IgD-negative memory B cell (primary cell): ENCODE measurements at regions not wholly inside any gene's neighbourhood (a gene's known extent, or its start where the extent isn't known, plus 50 kb on each side); places are given as distances from the start of the nearest gene placed in this dataset.

Experiments
- H3K27ac Mint-ChIP-seq, 3 donors: one replicate each; pipeline ENCODE4 v1.8.0; 2020 to 2022; ENCODE audit warnings: mild to moderate bottlenecking in 3 of 3, mixed read lengths in 3 of 3, moderate library complexity in 1 of 3
- H3K27me3 Mint-ChIP-seq: one replicate; pipeline ENCODE4 v1.8.0; 2021; ENCODE audit warnings: mixed read lengths
- H3K36me3 Mint-ChIP-seq: one replicate; pipeline ENCODE4 v1.8.0; 2020; ENCODE audit warnings: mild to moderate bottlenecking, mixed read lengths
- H3K4me1 Mint-ChIP-seq, 3 donors: one replicate each; pipeline ENCODE4 v1.8.0; 2020 to 2022; ENCODE audit warnings: mixed read lengths in 3 of 3, mild to moderate bottlenecking in 1 of 3
- H3K4me3 Mint-ChIP-seq, 4 donors: one replicate each; pipeline ENCODE4 v1.8.0; 2020 to 2022; ENCODE audit warnings: mild to moderate bottlenecking in 4 of 4, mixed read lengths in 4 of 4, moderate library complexity in 3 of 4
- H3K9me3 Mint-ChIP-seq, 3 donors: one replicate each; pipeline ENCODE4 v1.8.0; 2020 to 2021; ENCODE audit warnings: mixed read lengths in 3 of 3, mild to moderate bottlenecking in 1 of 3

DNA sequence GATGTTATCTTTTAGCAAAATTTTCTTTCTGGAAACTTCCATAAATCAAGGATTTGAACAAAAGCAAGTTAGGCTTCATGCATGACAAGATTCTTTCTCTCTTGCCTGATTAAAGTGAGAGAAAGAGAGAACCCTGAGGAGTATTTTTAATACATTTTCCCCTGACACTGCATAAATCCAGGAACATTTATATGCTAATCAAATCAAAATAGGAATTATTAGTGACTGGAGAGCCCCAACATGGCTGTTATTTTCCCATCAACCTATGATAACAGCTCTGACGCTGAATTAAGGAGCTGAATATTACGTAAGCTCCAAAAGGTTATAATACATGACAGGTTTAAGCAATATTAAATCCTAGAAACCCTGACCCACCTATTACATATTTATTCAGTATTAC lies 930.2 kb upstream of the PIK3C3 start:
- Mint-ChIP-seq H3K4me1 (no peaks in the 10 kb centered on the region), H3K9me3 (peaks cover 0 to 7% (median 4%) of the 10 kb centered on the region in 3 donors), H3K36me3 (no peaks in the 10 kb centered on the region), H3K27me3 (no peaks in the 10 kb centered on the region), H3K27ac (no peak overlapping the region), H3K4me3 (no peak overlapping the region)

DNA sequence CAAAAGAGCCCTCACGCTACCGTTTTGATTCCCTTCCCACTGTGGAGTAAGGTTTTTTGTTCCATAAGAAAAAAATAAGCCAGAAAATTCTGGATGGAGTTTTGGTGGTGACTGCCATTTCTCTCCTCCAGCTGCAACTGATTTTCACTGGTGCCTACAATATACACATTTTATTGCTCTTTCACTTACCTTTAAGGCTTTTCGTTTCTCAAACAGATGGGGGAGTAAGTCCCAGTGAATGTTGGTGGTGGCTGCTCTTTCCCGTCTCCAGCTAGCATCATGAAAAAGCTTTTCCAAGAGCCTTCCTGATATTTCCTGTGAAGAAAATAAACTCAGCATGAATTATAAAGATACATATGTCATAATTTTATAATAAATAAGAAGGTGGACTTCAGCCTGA lies 932.5 kb upstream of the PIK3C3 start:
- Mint-ChIP-seq H3K27me3 (no peaks in the 10 kb centered on the region), H3K36me3 (no peaks in the 10 kb centered on the region), H3K4me1 (no peaks in the 10 kb centered on the region), H3K4me3 (no peak overlapping the region), H3K9me3 (peaks cover 0 to 12% (median 5%) of the 10 kb centered on the region in 3 donors), H3K27ac (no peak overlapping the region)

GRCh38 chr18:41021089-41021488 lies 933.9 kb upstream of the PIK3C3 start:
- Mint-ChIP-seq H3K4me3 (no peak overlapping the region), H3K4me1 (no peaks in the 10 kb centered on the region), H3K27ac (no peak overlapping the region), H3K9me3 (peaks cover 0 to 12% (median 7%) of the 10 kb centered on the region in 3 donors), H3K36me3 (no peaks in the 10 kb centered on the region), H3K27me3 (no peaks in the 10 kb centered on the region)

DNA sequence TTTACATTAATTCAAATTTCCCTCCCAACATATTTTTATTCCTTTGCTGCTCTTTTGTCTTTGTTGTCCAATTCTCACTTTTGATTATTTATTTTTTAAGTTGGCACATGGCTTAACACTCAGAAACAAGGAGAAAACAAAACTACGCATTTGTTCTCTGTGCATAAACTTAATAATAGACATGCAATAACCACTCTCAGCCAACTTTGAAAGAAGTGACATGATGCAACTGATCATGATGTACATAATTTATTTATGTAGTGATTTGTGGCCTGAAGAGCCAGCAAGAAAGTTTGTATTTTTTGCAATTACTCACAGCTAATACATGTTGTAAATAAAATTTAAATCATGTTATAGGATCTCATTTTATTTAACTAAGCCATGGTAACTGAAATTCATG lies 942.8 kb upstream of the PIK3C3 start:
- H3K4me1 Mint-ChIP-seq, result no peaks in the 10 kb centered on the region
- no peaks in the 10 kb centered on the region for H3K27me3 Mint-ChIP-seq

GRCh38 chr18:41009926-41010325 lies 945.1 kb upstream of the PIK3C3 start:
- Mint-ChIP-seq H3K27ac (no peak overlapping the region), H3K4me3 (no peak overlapping the region), H3K9me3 (peaks cover 2 to 6% (median 5%) of the 10 kb centered on the region in 3 donors), H3K4me1 (no peaks in the 10 kb centered on the region), H3K27me3 (no peaks in the 10 kb centered on the region), H3K36me3 (peaks cover 2% of the 10 kb centered on the region)

More for the DNA sequence above, 942.8 kb upstream of the PIK3C3 start:
- H3K27ac Mint-ChIP-seq, result no peak overlapping the region
- no peak overlapping the region for H3K4me3 Mint-ChIP-seq
- H3K9me3 Mint-ChIP-seq, result peaks cover 4 to 5% (median 5%) of the 10 kb centered on the region in 3 donors
- H3K36me3 Mint-ChIP-seq, result peaks cover 2% of the 10 kb centered on the region

DNA sequence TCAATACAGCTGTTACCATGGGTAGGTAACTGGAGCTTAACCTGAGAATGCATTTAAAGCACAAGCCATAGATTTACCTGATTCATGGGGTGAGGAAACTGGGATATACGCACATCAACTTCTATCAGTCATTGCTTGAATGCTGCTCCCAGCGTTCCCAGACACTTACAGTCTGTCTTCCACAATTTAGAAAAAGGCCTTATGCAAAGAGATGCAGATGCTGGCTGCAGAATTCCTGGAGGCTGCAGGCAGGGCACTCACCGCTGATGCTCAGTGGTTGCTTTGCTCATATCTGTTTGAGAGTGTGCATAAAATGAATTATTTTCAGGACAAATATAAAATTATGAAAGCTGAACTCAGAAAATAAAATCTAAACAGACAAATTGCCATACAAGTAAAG lies 950.7 kb upstream of the PIK3C3 start:
- no peaks in the 10 kb centered on the region for H3K27me3 Mint-ChIP-seq
- H3K36me3 Mint-ChIP-seq, result no peaks in the 10 kb centered on the region
- no peak overlapping the region for H3K4me3 Mint-ChIP-seq
- peaks cover 2 to 9% (median 2%) of the 10 kb centered on the region in 3 donors for H3K9me3 Mint-ChIP-seq
- H3K27ac Mint-ChIP-seq, result no peak overlapping the region
- H3K4me1 Mint-ChIP-seq, result no peaks in the 10 kb centered on the region

DNA sequence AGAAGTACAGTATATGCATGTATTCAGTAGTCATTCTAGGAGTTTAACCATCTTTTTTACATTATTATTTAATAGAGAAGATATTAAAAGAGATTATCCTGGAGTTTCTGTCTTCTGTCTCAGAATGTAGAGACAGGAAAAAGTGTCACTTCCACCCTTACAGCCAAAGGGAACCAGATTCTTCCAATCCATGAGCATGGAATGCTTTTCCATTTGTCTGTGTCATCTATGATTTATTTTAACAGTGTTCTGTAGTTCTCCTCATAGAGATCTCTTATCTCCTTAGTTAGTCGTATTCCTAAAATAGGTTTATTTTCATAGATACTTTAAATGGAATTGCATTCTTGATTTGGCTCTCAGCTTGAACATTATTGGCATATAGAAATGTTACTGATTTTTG lies 959.5 kb upstream of the PIK3C3 start:
- no peak overlapping the region for H3K27ac Mint-ChIP-seq

GRCh38 chr18:40993363-40993762 lies 961.7 kb upstream of the PIK3C3 start:
- H3K27me3 Mint-ChIP-seq, result no peaks in the 10 kb centered on the region
- H3K4me1 Mint-ChIP-seq, result no peaks in the 10 kb centered on the region
- no peak overlapping the region for H3K27ac Mint-ChIP-seq
- peaks cover 2% of the 10 kb centered on the region for H3K36me3 Mint-ChIP-seq
- peaks cover 0 to 17% (median 0%) of the 10 kb centered on the region in 3 donors for H3K9me3 Mint-ChIP-seq
- no peak overlapping the region for H3K4me3 Mint-ChIP-seq

More for the DNA sequence above, 959.5 kb upstream of the PIK3C3 start:
- H3K4me1 Mint-ChIP-seq, result no peaks in the 10 kb centered on the region
- H3K36me3 Mint-ChIP-seq, result peaks cover under 1% of the 10 kb centered on the region
- peaks cover 2 to 10% (median 2%) of the 10 kb centered on the region in 3 donors for H3K9me3 Mint-ChIP-seq
- no peaks in the 10 kb centered on the region for H3K27me3 Mint-ChIP-seq
- H3K4me3 Mint-ChIP-seq, result no peak overlapping the region

DNA sequence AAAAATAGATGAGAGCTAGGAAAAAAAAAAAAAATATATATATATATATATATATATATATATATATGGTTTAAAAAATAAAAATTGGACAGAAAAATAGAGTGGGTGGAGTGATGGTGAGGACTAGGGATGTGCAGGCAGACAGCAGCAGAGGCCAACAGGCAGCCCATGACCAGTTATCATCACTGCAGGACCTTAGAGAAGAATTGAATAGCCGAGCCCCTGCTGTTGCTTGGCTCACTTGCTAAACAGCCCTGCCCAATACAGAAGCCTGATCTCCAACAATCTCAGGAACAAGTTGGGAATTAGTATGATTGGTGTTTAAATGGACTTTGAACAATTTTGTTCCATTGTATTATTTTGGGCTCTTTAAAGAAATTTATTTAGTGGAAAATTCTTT lies 967.5 kb upstream of the PIK3C3 start:
- no peaks in the 10 kb centered on the region for H3K27me3 Mint-ChIP-seq
- H3K27ac Mint-ChIP-seq, result no peak overlapping the region
- H3K36me3 Mint-ChIP-seq, result peaks cover 2% of the 10 kb centered on the region
- no peak overlapping the region for H3K4me3 Mint-ChIP-seq
- H3K4me1 Mint-ChIP-seq, result peaks cover 0 to 2% (median 0%) of the 10 kb centered on the region in 3 donors
- H3K9me3 Mint-ChIP-seq, result peaks cover 0 to 23% (median 1%) of the 10 kb centered on the region in 3 donors

- H3K27me3 Mint-ChIP-seq, result no peaks in the 10 kb centered on the region
- no peak overlapping the region for H3K4me3 Mint-ChIP-seq
- peaks cover under 1% of the 10 kb centered on the region for H3K36me3 Mint-ChIP-seq
- no peak overlapping the region for H3K27ac Mint-ChIP-seq
- H3K4me1 Mint-ChIP-seq, result peaks cover 0 to 2% (median 0%) of the 10 kb centered on the region in 3 donors
- peaks cover 0 to 15% (median 1%) of the 10 kb centered on the region in 3 donors for H3K9me3 Mint-ChIP-seq
Measured at GRCh38 chr18:40985436-40985835, 969.6 kb upstream of the PIK3C3 start.

DNA sequence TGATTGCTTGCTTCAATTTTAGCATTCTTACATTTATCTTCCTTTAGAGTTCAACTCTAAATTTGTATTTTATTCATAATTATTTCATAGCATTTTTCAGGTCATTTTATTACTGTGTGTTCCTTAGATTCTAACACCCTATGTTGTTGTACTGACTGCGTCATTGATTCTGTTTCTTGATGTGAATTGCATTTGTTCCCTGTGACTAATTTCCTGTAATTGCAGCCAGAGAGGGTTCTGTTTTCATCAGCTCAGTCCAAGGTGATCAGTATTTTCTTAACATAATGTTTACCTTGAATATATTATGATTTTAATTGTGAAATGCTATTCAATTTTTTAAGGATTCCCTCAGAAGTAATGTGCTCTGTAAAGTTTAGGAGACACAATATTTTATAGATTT lies 970.2 kb upstream of the PIK3C3 start:
- H3K9me3 Mint-ChIP-seq, result peaks cover 0 to 12% (median 1%) of the 10 kb centered on the region in 3 donors
- H3K4me1 Mint-ChIP-seq, result peaks cover 0 to 2% (median 0%) of the 10 kb centered on the region in 3 donors
- no peak overlapping the region for H3K27ac Mint-ChIP-seq
- H3K36me3 Mint-ChIP-seq, result no peaks in the 10 kb centered on the region
- no peak overlapping the region for H3K4me3 Mint-ChIP-seq
- H3K27me3 Mint-ChIP-seq, result no peaks in the 10 kb centered on the region

GRCh38 chr18:40983835-40984234 lies 971.2 kb upstream of the PIK3C3 start:
- H3K27me3 Mint-ChIP-seq, result no peaks in the 10 kb centered on the region
- H3K9me3 Mint-ChIP-seq, result peaks cover 0 to 8% (median 1%) of the 10 kb centered on the region in 3 donors
- no peaks in the 10 kb centered on the region for H3K36me3 Mint-ChIP-seq
- H3K4me1 Mint-ChIP-seq, result peaks cover 0 to 2% (median 0%) of the 10 kb centered on the region in 3 donors
- no peak overlapping the region for H3K27ac Mint-ChIP-seq
- no peak overlapping the region for H3K4me3 Mint-ChIP-seq

DNA sequence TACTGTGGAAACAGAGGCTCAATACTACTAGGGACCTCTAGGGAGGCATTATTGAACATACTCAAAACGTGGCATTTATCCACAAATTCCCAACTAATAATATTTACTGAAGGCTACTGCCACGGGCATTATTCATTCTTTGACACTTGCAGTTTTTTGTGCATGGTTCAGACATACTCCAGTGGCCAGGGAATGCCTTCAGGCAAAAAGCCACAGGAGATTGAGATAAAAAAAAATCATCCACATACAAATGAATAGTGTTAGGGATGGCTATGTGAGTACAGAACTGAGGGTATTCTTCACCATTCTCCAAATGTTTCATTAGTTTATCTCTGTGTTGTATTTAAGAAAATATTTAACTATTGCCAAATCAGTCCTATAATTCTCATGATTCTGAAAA lies 974.9 kb upstream of the PIK3C3 start:
- no peaks in the 10 kb centered on the region for H3K36me3 Mint-ChIP-seq
- H3K4me3 Mint-ChIP-seq, result no peak overlapping the region
- H3K27me3 Mint-ChIP-seq, result no peaks in the 10 kb centered on the region
- no peak overlapping the region for H3K27ac Mint-ChIP-seq
- H3K4me1 Mint-ChIP-seq, result no peaks in the 10 kb centered on the region
- peaks cover 2 to 8% (median 3%) of the 10 kb centered on the region in 3 donors for H3K9me3 Mint-ChIP-seq

DNA sequence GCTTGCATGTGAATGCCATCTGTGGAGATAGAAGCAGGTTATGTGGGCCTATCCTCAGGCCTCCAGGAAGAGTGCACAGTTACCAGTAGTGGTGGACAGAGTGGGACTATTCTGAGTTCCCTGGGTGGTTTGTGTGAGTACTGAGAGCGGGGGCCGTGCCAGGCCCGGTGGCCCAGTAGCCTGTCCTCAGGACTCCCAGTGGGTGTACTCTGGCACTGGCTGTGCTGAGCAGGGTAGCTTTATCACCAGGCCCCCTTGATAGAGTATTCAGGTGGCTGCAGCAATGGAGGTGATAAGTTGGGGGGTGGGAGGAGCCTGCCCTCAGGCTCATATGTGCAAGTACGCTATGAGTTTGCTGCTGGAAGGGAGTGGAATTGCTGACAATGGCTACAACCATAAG lies 979.0 kb upstream of the PIK3C3 start:
- Mint-ChIP-seq H3K4me3 (no peak overlapping the region), H3K27me3 (no peaks in the 10 kb centered on the region), H3K4me1 (no peaks in the 10 kb centered on the region), H3K9me3 (peaks cover 1 to 10% (median 7%) of the 10 kb centered on the region in 3 donors), H3K27ac (no peak overlapping the region), H3K36me3 (no peaks in the 10 kb centered on the region)

DNA sequence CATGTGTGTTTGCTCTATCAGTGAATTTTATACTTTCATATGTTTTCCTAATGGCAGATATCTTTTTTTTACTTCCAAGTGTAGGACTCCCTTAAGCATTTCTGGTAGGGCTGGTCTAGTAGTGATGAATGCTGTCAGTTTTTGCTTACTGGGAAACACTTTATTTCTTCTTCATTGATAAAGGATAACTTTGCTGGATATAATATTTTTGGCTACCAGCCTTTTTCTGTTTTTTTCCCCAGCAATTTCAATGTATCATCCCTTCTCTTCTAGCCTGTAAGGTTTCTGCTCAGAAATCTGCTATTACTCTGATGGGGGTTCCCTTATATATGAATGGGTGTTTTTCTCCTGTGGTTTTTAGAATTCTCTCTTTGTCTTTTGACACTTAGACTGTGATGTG lies 980.6 kb upstream of the PIK3C3 start:
- Mint-ChIP-seq H3K36me3 (no peaks in the 10 kb centered on the region), H3K27me3 (no peaks in the 10 kb centered on the region), H3K4me1 (no peaks in the 10 kb centered on the region), H3K4me3 (no peak overlapping the region), H3K27ac (no peak overlapping the region), H3K9me3 (peaks cover 1 to 10% (median 7%) of the 10 kb centered on the region in 3 donors)

- Mint-ChIP-seq H3K27me3 (no peaks in the 10 kb centered on the region), H3K9me3 (peaks cover 2 to 18% (median 4%) of the 10 kb centered on the region in 3 donors), H3K36me3 (peaks cover 1% of the 10 kb centered on the region), H3K4me1 (peaks cover 0 to 1% (median 0%) of the 10 kb centered on the region in 3 donors), H3K4me3 (no peak overlapping the region), H3K27ac (no peak overlapping the region)
Measured at GRCh38 chr18:40962784-40963183, 992.2 kb upstream of the PIK3C3 start.
